Fibroblast of lung (primary cell): ENCODE measurements at regions not wholly inside any gene's neighbourhood (a gene's known extent, or its start where the extent isn't known, plus 50 kb on each side); places are given as distances from the start of the nearest gene placed in this dataset.

Source experiments
- DNase-seq, 2 donors: peaks; one replicate each; pipeline versions ENCODE4 v3.0.0 to v3.0.0-alpha.2; 2010; ENCODE audit warnings: low read depth in 2 of 2
- H2AFZ ChIP-seq: 2 replicates; pipeline ENCODE4 v1.5.1; 2012; ENCODE audit warnings: low read length, control low read depth, inconsistent platforms
- H3K27ac ChIP-seq: 2 replicates; pipeline ENCODE4 v1.5.1; 2011; ENCODE audit warnings: low read length, control low read depth; ENCODE audit not compliant: insufficient read depth
- H3K27me3 ChIP-seq: 2 replicates; pipeline ENCODE4 v1.5.1; 2011; ENCODE audit warnings: mild to moderate bottlenecking, low read length; ENCODE audit not compliant: control insufficient read depth, insufficient read depth
- H3K36me3 ChIP-seq: 2 replicates; pipeline ENCODE4 v1.5.1; 2011; ENCODE audit warnings: low read length; ENCODE audit not compliant: control insufficient read depth, insufficient read depth
- H3K4me1 ChIP-seq: 2 replicates; pipeline ENCODE4 v1.5.1; 2011; ENCODE audit warnings: low read length; ENCODE audit not compliant: control insufficient read depth, insufficient read depth; ENCODE audit errors: extremely low read depth
- H3K4me2 ChIP-seq: 2 replicates; pipeline ENCODE4 v1.5.1; 2011; ENCODE audit warnings: low read length, control low read depth; ENCODE audit not compliant: insufficient read depth; ENCODE audit errors: extremely low read depth
- H3K4me3 ChIP-seq, 4 experiments: fragments of 200-600 bp in 1 of 4; sonication (generic) in 1 of 4; replicated peaks in 1 of 4; 2 replicates each; pipeline ENCODE4 v1.5.1; 2011 to 2016; ENCODE audit warnings: low read length in 4 of 4, low read depth in 3 of 4, mild to moderate bottlenecking in 3 of 4, control low read depth in 2 of 4, inconsistent platforms in 1 of 4, mixed read lengths in 1 of 4; ENCODE audit not compliant: insufficient read depth in 1 of 4; ENCODE audit errors: control extremely low read depth in 1 of 4
- H3K79me2 ChIP-seq: 2 replicates; pipeline ENCODE4 v1.5.1; 2012; ENCODE audit warnings: mild to moderate bottlenecking, low read length, inconsistent platforms; ENCODE audit not compliant: control insufficient read depth, insufficient read depth
- H3K9ac ChIP-seq: 2 replicates; pipeline ENCODE4 v1.5.1; 2011; ENCODE audit warnings: mild to moderate bottlenecking, low read length, control low read depth; ENCODE audit not compliant: insufficient read depth
- H3K9me3 ChIP-seq: 2 replicates; pipeline ENCODE4 v1.5.1; 2012; ENCODE audit warnings: low read depth, low read length; ENCODE audit not compliant: control insufficient read depth, insufficient read depth
- H4K20me1 ChIP-seq: 2 replicates; pipeline ENCODE4 v1.5.1; 2011; ENCODE audit warnings: low read length; ENCODE audit not compliant: control insufficient read depth, insufficient read depth; ENCODE audit errors: extremely low read depth
- CTCF ChIP-seq, 2 donors: IDR thresholded peaks in 1 of 2; conservative IDR thresholded peaks in 1 of 2; 1 replicate in 1 of 2; 2 replicates in 1 of 2; pipeline ENCODE4 v1.5.1; 2011 to 2012; ENCODE audit warnings: low read length in 2 of 2, control low read depth in 1 of 2, inconsistent platforms in 1 of 2, low read depth in 1 of 2, mild to moderate bottlenecking in 1 of 2
- EZH2 ChIP-seq: IDR thresholded peaks from 2 replicates; pipeline ENCODE4 v1.5.1; 2012; ENCODE audit warnings: low read length, control low read depth, mild to moderate bottlenecking; ENCODE audit errors: missing control alignments

GRCh38 chr7:432933-433332 lies 86.7 kb downstream of the PDGFA start:
- no peaks in the 10 kb centered on the region for H3K4me1 ChIP-seq
- no peaks in the 10 kb centered on the region for H3K27me3 ChIP-seq
- DNase-seq = no peak

GRCh38 chr7:433558-433957 lies 86.1 kb downstream of the PDGFA start:
- Histone ChIP-seq H3K27me3 (no peaks in the 10 kb centered on the region), H3K4me2 (no peak overlapping the region), H3K9ac (no peak overlapping the region), H3K4me1 (no peaks in the 10 kb centered on the region), H4K20me1 (no peaks in the 10 kb centered on the region), H3K36me3 (no peaks in the 10 kb centered on the region), H3K79me2 (no peaks in the 10 kb centered on the region), H3K4me3 (no peak overlapping the region), H2AFZ (no peak overlapping the region), H3K9me3 (no peaks in the 10 kb centered on the region), H3K27ac (no peak overlapping the region)
- no peak for DNase-seq
- no peak for TF ChIP-seq EZH2
- no peak for TF ChIP-seq CTCF (conservative IDR thresholded peaks at IDR 0.05 in 1 of 2, IDR thresholded peaks at IDR 0.05 in 1 of 2; ENCODE audit: low read depth in 1 of 2, low read length in 2 of 2)

More at GRCh38 chr7:432933-433332, 86.7 kb downstream of the PDGFA start:
- H3K79me2 ChIP-seq = no peaks in the 10 kb centered on the region
- H3K9ac ChIP-seq = no peak overlapping the region
- no peaks in the 10 kb centered on the region for H3K36me3 ChIP-seq
- H2AFZ ChIP-seq = no peak overlapping the region
- no peak overlapping the region for H3K4me2 ChIP-seq
- no peaks in the 10 kb centered on the region for H3K9me3 ChIP-seq
- no peak overlapping the region for H3K27ac ChIP-seq
- H4K20me1 ChIP-seq = no peaks in the 10 kb centered on the region
- no peak overlapping the region for H3K4me3 ChIP-seq
- TF ChIP-seq CTCF (conservative IDR thresholded peaks at IDR 0.05 in 1 of 2, IDR thresholded peaks at IDR 0.05 in 1 of 2; ENCODE audit: low read depth in 1 of 2, low read length in 2 of 2) (no peak), EZH2 (no peak)

GRCh38 chr7:434891-435629 lies 84.6 kb downstream of the PDGFA start:
- H3K27ac ChIP-seq = no peak overlapping the region
- no peak overlapping the region for H3K4me3 ChIP-seq
- no peaks in the 10 kb centered on the region for H4K20me1 ChIP-seq
- no peaks in the 10 kb centered on the region for H3K4me1 ChIP-seq
- no peak overlapping the region for H3K9ac ChIP-seq
- no peak for DNase-seq
- no peak overlapping the region for H3K4me2 ChIP-seq
- H3K79me2 ChIP-seq = no peaks in the 10 kb centered on the region
- no peaks in the 10 kb centered on the region for H3K9me3 ChIP-seq
- TF ChIP-seq EZH2 (no peak), CTCF (conservative IDR thresholded peaks at IDR 0.05 in 1 of 2, IDR thresholded peaks at IDR 0.05 in 1 of 2; ENCODE audit: low read depth in 1 of 2, low read length in 2 of 2) (no peak)
- H2AFZ ChIP-seq = no peak overlapping the region
- no peaks in the 10 kb centered on the region for H3K36me3 ChIP-seq
- H3K27me3 ChIP-seq = no peaks in the 10 kb centered on the region
